ENCODE measurements at regions not wholly inside any gene's neighbourhood (a gene's known extent, or its start where the extent isn't known, plus 50 kb on each side); places are given as distances from the start of the nearest gene placed in this dataset.

DNA sequence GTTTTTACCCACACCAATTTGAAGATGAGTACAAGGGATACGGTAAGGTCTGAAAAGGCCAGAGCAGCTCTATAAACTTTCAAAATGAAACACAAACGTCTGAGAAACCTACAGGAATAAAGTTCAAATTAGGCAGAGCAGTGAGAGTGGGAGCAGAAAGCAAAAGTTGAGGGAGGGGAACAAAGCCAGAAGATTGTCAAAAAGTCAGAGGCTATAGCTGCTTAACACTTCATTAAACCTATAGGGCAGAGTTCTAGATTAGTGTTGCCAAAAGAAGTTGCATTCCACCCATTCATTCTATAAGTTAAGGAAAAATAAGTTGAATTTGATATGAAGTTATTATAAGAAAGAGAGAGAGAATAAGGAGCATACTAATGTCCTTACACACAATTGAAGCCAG, 309.6 kb upstream of the CD180 start:
- DNase-seq (ENCODE audit: low read depth in 4 of 4, low spot score in 2 of 4) = no peak

DNA sequence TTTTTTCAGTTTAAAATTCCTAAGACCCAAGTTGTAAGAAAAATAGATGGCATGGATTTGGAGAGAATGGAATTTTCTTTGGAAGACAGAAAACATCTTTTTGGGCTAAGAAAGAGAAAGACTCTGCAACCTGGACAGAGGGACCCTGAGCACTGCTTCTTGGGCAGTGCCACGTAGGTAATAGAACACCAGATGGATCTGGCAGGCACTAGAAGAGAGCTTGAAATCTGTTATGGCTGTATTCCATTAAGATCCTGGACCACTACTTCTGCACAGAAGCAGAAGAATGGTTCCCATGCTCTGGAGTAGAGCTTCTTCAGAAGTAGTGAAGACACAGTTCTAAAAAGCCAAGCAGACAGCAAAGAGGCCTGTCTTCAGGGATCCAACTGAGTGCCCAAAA, 306.4 kb upstream of the CD180 start:
- no peak for DNase-seq (ENCODE audit: low read depth in 4 of 4, low spot score in 2 of 4)

DNA sequence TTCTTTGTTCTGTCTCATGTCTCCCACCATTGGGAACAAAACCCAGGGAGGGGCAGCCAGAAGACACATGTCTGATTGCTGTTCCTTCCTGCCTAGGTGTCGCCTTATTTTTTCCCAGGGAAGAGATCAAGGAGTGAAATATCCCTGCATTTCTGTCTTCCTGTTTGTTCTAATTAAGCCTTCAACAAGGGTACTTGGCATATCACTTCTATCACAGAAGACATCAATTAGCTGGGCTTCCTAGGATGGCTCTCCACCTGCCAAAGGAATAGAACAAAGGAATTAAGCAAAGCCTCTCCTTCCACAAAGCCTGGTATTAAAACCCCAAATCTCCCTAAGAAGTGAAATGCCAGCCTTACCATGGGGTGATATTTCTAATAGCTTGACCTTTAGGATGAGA, 299.5 kb upstream of the CD180 start:
- no peak for DNase-seq (ENCODE audit: low read depth in 4 of 4, low spot score in 2 of 4)

DNA sequence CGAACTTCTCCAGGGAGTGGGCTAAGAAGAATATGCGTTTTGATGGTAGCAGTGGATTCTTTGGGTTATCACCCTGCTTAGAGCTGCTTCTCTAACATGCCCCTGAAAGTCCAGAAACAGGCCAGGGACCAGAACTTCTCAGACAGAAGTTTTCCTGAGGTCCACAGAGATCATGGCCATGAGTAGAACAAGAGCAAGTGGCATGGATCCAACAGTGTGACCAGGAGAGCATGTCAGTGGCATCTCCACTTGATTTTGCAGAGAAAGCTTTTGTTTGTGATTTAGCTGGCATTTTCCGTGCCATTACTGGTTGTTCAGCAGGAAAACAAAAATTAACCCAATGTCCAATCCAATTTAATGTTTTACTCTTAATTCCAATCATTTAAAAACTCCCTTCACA, 298.5 kb upstream of the CD180 start:
- DNase-seq (ENCODE audit: low read depth in 4 of 4, low spot score in 2 of 4) = no peak

DNA sequence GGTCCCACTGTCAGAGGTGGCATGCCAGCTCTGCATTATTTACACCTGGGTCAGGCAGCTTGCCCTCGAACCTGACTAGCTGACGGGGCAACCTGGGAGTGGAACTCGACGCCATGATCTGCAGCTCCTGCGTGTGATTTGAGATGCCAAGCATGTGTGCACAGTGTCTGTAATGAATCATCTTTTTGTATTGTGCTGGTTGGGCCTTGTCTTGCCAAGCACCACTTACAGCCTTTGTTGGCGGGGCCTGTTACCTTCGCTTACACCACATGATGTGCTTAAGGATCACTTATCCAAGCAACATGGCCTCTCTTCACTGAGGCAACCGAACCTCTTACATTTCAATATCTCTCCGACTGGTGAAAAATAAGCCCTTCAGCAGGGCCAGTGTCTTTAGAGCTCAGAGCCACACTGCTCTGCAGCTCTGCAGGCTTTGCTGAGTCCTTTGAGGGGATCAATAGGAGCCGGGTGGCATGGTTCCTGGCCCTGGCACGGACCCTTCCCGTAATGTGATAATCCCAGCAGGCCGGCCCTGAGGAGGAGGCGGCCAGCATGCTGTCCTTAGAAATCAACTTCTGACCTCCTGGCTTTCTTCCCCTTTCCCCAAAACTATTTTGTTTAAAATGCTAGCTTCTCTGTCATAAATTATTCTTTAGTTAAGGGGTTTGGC, 297.7 kb upstream of the CD180 start:
- no peak for DNase-seq (ENCODE audit: low read depth in 4 of 4, low spot score in 2 of 4)

DNA sequence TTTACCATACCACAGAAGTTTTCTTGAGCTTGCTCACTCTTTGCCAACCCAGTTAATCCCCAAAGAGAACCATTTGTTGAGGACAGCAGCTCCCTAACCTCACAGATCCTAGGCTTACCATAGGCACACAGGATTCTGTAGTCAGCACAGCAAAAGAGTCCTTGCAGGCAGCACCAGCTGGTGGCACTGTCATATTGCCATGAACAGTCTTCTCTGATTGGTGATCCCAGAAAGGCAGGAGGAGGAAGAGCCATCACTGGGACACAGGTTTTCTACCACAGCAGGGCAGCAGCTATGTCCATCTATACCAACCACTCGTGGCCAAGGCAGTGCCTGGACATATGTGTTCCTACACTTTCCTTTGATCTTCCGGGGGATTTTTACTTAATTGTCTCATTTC, 297.1 kb upstream of the CD180 start:
- DNase-seq (ENCODE audit: low read depth in 4 of 4, low spot score in 2 of 4) = no peak

DNA sequence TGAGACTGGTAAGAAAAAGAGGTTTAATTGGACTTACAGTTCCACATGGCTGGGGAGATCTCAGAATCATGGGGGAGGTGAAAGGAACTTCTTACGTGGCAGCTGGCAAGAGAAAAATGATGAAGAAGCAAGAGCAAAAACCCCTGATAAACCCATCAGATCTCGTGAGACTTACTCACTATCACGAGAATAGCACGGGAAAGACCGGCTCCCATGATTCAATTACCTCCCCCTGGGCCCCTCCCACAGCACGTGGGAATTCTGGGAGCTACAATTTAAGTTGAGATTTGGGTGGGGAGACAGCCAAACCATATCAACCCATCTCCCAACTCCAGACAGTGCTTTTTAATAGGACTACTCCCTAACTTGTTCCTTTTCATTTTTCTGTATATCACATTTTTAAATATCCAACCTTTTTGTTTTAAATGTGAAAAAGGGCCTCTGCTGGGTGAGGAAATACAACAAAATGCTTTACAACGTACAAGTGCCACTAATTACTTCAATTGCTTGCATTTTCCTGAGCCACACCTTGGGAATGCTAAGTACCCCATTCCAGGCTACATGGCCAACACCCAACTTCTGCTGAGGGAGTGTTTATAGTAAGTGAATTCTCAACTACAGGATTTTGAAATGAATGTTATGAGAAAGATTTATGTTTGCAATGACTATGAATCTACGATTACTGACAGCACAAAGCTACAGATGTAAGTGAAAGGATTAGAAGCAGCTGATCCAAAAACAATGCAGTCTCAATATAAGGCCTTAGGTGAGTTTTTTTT, 294.1 kb upstream of the CD180 start:
- DNase-seq (ENCODE audit: low read depth in 4 of 4, low spot score in 2 of 4) = no peak

DNA sequence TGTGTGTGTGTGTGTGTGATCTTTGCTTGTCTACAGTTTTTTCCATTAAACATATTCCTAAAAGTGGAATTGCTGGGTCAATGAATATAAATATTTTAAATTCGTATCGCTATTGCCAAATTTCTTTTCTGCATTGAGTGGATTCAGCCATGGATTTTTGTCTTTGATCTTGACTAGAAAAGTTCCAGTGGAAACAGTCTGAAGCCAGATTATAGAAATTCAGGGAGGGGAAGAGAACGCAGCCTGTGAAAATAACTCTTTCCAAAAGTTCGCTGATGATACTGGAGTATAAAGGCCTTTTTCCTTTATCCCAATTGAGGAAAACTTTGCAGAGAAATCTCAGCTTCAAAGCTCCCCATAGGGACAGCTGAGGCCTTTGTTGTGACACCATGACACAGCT, 292.3 kb upstream of the CD180 start:
- no peak for DNase-seq (ENCODE audit: low read depth in 4 of 4, low spot score in 2 of 4)

DNA sequence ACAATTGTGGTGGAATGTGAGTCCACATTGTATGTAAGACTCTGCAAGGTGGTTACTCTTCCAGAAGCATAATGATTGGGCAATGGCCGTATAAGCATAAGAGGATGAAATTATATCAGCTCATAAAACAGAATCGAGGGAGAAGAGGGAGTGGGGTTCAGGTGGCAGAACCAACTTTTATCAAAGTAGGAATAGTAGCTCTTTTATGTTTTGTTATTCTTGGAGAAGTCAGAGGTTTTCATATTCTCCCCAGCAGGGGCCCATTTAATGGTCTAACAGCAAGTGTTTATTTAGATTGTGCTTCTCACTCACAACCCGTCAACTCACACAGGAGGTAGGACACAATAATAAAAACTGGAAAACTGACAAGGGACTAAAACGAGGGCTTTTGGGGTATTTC, 291.3 kb upstream of the CD180 start:
- no peak for DNase-seq (ENCODE audit: low read depth in 4 of 4, low spot score in 2 of 4)

DNA sequence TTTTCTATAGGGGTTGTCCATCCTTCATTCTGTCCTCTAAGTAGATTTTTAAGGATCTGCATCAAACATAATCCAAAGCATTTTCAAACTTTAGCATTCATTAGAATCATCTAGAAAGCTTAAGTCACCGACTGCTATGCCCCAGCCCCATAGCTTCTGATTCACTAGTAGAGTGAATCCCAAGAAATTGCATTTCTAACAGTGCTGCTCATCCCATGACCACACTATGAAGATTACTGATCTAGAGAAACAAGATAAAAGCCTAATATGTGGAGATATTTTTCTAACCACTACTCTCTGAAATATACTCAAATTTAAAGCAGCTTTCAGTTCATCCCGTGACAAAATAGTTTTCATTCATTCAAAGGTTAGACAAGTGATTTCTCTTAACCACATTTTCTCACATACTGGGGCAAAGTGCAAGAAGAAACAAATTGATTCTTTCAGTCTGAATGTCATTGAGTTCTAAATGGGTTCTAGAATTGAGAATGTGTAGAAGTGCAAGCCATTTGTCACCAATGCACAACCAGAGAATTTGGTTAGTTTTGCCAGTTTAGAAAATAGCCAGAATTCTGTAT, 286.9 kb upstream of the CD180 start:
- no peak for DNase-seq (ENCODE audit: low read depth in 4 of 4, low spot score in 2 of 4)

DNA sequence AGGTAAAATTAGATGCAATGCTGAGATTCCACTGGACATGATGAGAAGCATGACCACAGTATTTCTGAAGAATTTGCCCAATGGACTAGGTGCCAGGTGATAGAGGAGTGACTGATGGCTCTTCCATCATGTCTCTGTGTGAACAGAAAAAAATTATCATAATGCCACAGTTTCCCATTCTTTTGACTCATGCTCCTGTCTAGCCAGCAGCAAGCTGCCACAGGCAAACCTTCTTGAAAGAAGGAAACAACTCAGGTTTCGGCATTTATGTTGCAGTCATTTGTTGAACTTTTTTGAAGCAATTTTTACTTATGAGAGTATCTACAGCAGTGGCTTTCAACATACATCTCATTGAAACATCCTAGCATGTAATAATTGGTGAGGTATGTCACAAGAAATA, 284.8 kb upstream of the CD180 start:
- no peak for DNase-seq (ENCODE audit: low read depth in 4 of 4, low spot score in 2 of 4)

DNA sequence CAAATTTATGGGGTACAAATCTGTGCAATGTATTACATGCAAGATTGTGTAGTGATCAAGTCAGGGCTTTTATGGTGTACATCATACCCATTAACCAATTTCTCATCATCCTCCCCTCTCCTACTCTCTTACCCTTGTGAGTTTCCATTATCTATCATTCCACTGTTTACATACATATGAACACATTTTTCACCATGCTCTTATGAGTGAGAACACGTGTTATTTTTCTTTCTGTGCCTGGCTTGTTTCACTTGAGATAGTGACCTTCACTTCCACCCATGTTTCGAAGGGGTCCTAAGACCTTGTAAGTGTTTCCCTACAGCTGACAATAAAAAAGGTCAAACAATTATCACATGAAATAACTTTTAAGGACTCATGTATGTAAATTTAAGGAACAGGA, 281.7 kb upstream of the CD180 start:
- DNase-seq (ENCODE audit: low read depth in 4 of 4, low spot score in 2 of 4) = no peak

DNA sequence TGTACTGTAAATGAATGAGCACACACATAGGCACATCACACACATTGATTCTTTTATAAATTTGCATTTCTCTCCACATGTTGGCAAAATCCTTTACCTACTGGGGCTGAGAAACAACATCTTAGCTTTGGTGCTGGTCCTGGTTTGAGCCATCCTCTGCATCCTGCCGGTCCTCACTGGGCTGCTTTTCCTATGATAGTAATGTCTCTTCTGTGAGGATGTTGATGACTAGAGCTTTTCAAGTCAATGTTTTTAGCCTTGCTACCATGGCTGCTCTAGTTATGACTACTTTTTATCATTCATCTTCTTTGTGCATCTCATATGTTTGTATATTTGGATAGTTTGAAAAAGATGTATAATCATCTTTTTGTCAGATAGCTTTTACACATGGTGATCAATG, 280.4 kb upstream of the CD180 start:
- no peak for DNase-seq (ENCODE audit: low read depth in 4 of 4, low spot score in 2 of 4)

DNA sequence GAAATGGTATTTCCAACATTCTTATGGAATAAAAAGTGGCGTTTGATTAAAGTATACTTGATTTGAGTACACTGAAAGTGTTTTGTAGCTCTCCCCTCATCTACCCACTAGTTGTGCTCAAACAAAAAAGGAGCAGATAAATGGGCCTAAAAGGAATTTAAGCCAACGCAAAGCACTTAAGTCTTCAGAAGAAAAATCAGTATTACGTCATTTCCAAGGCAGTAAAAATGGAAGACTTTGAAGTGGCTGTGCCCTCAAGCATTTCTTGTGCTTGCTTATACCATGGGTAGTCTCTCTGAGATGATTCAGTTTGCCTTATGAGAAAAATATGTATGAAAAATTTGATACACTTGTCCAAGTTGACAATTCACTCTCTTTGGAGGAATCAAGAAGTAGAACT, 279.9 kb upstream of the CD180 start:
- no peak for DNase-seq (ENCODE audit: low read depth in 4 of 4, low spot score in 2 of 4)

DNA sequence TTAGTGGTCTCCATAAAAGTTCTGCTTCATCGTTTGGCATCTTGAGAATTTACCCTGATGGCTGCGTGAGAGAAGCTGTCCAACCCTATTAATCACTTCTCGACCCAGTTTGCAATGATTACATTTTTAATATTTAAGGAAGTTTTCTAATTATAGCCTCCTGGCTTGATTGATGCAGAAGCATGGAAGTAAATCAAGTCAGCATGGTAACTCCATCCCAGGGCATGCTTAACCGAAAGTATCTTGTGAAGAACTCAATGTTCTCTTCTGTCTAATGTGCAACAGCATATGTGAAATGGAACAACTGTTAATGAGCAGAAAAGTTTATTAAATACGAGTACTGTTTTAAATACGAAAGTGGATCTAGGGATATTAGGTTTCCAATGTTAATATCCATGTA, 278.9 kb upstream of the CD180 start:
- DNase-seq (ENCODE audit: low read depth in 4 of 4, low spot score in 2 of 4) = no peak

DNA sequence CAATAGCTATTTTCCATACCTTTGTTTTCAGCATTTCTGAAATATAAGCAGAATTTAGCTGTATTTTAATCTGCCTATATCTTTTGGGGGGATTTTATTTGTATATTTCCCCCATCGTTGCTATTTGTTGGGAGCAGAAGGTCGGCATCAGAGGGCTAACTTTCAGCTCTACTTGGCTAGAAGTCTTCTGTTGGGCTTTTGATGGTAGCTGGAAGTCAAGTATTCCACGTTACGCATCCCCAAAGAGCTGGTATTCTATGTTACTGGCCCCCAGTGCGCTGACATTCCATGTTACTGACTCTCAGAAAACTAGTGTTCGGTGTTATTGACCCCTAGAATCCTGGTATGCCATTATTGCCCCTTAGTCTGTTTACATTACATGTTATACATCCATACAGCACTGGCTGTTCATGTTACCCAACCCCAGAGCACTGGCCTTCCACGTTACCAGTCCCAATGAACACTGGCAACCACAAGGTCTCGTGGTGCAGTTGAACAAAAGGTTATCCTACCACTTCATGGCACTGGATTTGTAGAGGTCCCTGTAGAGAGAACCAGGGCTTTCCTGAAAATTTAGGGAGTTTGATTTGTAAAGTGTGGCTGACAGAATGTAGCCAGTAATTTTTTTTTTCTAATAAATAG, 278.1 kb upstream of the CD180 start:
- no peak for DNase-seq (ENCODE audit: low read depth in 4 of 4, low spot score in 2 of 4)

DNA sequence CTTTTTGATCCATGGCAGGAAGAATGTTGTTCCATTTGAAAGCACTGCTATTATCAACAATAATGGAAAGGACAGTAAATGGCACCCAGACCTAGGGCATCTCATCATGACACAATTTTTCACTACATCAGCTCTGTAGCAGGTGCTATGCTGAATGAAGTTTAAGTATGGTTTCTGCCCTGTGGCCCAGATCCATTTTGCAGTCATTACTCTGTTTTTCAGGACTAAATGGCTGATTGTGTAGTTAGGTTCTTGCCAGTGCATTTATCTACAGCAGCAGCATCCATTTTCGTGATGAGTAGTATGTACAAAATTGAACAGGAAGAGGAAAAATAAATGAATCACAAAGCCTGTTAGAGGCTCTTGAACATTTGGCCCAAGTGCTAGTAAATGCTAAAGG, 270.5 kb upstream of the CD180 start:
- DNase-seq (ENCODE audit: low read depth in 4 of 4, low spot score in 2 of 4) = no peak

DNA sequence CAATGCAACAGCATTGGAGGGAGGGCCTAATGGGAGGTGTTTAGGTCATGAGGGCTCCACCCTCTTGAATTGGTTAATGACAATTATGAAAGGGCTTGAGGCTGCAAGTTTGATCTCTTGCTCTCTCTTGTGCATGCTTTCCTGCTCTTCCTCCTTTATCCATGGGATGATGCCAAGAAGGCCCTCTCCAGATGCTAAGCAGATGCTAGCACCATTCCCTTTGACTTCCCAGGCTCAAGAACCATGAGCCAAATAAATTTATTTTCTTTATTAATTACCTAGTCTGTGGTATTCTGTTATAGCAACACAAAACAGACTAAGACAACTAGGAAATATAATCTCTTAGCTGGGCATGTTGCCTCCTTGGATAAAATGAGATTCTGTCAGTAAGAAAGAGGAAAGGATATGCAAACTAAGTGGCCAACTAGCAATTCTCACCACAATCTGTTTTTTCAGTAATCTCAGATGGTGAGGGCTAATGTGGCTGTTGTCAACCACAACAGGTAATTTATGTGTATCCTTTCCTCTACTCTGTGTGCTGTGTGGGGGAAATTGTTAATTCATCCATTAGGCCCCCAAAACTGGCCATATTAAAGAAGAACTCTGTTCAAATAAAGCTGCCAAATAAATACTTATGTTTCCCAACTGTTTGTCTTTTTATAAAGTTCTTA, 269.1 kb upstream of the CD180 start:
- DNase-seq (ENCODE audit: low read depth in 4 of 4, low spot score in 2 of 4) = no peak

DNA sequence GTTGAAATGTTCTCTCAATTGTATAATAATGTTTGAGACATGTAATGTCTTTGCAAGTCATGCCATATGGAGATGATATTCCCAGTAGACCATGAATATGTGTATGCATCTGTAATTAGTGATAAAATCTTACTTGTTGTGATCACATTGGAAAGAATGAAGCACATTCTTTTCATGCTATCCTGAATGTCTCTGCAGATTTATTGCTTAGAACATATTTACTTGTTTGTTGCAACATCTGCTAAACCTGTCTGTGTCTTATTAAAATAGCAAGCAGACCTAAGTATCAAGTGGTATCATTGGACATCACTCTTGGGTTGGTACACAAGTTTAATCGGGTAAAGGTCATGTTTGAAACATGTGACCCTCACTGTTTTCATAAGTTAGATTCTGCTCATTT, 265.5 kb upstream of the CD180 start:
- DNase-seq (ENCODE audit: low read depth in 4 of 4, low spot score in 2 of 4) = no peak

DNA sequence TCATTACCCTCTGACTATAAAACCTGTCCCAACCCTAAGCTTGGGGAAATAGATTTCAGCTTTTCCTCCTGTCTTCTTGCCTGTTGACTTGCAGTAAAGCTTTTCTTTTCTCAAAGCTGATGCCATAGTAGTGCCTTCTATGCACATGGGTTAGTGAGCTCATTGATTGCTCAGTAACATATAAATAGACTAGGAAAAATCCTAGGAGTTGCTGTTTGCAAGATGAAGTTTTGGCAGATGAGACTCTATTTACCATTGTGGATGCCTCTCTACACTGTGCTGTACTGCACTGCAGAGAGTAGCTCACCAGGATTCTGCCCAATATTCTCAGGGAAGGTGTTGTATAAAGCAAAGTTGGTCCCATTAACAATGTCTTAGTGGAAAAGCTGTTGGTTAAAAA, 262.7 kb upstream of the CD180 start:
- DNase-seq (ENCODE audit: low read depth in 4 of 4, low spot score in 2 of 4) = no peak

DNA sequence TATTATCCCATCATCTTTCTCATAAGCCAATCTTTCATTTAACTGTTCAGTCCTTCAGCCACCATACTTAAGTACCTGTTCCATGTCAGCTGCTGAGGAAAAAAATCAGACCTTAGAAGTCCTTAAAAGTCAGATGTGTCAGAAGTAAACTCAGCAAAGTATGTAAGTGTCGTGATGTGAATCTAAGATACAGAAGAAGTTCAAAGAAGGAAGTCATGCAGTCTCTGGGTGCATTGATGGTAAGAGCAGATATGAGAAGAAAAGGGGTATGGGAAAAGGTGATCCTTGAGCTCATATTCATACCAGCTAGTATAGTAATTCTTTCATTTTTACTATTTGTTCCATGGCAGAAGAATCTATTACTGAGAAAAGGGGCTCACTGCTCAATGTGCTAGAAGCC, 259.4 kb upstream of the CD180 start:
- DNase-seq (ENCODE audit: low read depth in 4 of 4, low spot score in 2 of 4) = no peak
